ENCODE measurements at regions not wholly inside any gene's neighbourhood (a gene's known extent, or its start where the extent isn't known, plus 50 kb on each side); places are given as distances from the start of the nearest gene placed in this dataset.

- Mint-ChIP-seq H3K4me3 (no peak overlapping the region), H3K27me3 (ENCODE audit: insufficient read depth, low read depth) (no peaks in the 10 kb centered on the region), H3K4me1 (peaks cover 3% of the 10 kb centered on the region), H3K36me3 (no peaks in the 10 kb centered on the region), H3K9me3 (no peaks in the 10 kb centered on the region), H3K27ac (no peak overlapping the region)
- H3K36me3 ChIP-seq: no peaks in the 10 kb centered on the region
- H3K4me2 ChIP-seq: no peak overlapping the region
- no peak for DNase-seq (ENCODE audit: low spot score)
- no peaks in the 10 kb centered on the region for H3K79me2 ChIP-seq (ENCODE audit: low read depth)
- peaks cover 12% of the 10 kb centered on the region for H3F3A ChIP-seq (ENCODE audit: low read depth)
- H2AFZ ChIP-seq (replicated peaks): no peak overlapping the region
- H3K4me1 ChIP-seq: peaks cover 15% of the 10 kb centered on the region
- H3K9me3 ChIP-seq (ENCODE audit: low read depth): no peaks in the 10 kb centered on the region
- H3K27me3 ChIP-seq: no peaks in the 10 kb centered on the region
- no peak overlapping the region for H3K9ac ChIP-seq
- TF ChIP-seq EZH2 (IDR thresholded peaks at IDR 0.05): no peak
- no peak for TF ChIP-seq EZH2phosphoT487 (IDR thresholded peaks at IDR 0.05)
- TF ChIP-seq CTCF (IDR thresholded peaks at IDR 0.05): no peak
- no peak overlapping the region for H3K4me3 ChIP-seq
- no peaks in the 10 kb centered on the region for H4K20me1 ChIP-seq (ENCODE audit: low read depth)
- no peak overlapping the region for H3K27ac ChIP-seq
These were observed 88.1 kb upstream of the NAV3 start for GRCh38 chr12:77742631-77743030.

GRCh38 chr12:77741974-77742517, 88.6 kb upstream of the NAV3 start:
- H3F3A ChIP-seq (ENCODE audit: low read depth): peaks cover 12% of the 10 kb centered on the region
- peaks cover 3% of the 10 kb centered on the region for H3K4me1 Mint-ChIP-seq

GRCh38 chr12:77736219-77736965, 94.3 kb upstream of the NAV3 start:
- Mint-ChIP-seq H3K27me3 (ENCODE audit: insufficient read depth, low read depth) (no peaks in the 10 kb centered on the region), H3K36me3 (no peaks in the 10 kb centered on the region), H3K4me3 (no peak overlapping the region), H3K9me3 (no peaks in the 10 kb centered on the region), H3K27ac (no peak overlapping the region), H3K4me1 (no peaks in the 10 kb centered on the region)
- Histone ChIP-seq H3K36me3 (no peaks in the 10 kb centered on the region), H2AFZ (replicated peaks) (no peak overlapping the region), H3K27me3 (no peaks in the 10 kb centered on the region), H3K4me1 (peaks cover 28% of the 10 kb centered on the region), H3K9me3 (ENCODE audit: low read depth) (no peaks in the 10 kb centered on the region), H3K4me2 (no peak overlapping the region), H3K27ac (no peak overlapping the region), H4K20me1 (ENCODE audit: low read depth) (no peaks in the 10 kb centered on the region), H3K4me3 (no peak overlapping the region), H3K9ac (no peak overlapping the region), H3F3A (ENCODE audit: low read depth) (peaks cover 9% of the 10 kb centered on the region), H3K79me2 (ENCODE audit: low read depth) (no peaks in the 10 kb centered on the region)
- no peak for DNase-seq (ENCODE audit: low spot score)
- TF ChIP-seq EZH2phosphoT487 (IDR thresholded peaks at IDR 0.05) (no peak), CTCF (IDR thresholded peaks at IDR 0.05) (no peak), EZH2 (IDR thresholded peaks at IDR 0.05) (no peak)

More at GRCh38 chr12:77741974-77742517, 88.6 kb upstream of the NAV3 start:
- no peaks in the 10 kb centered on the region for H3K79me2 ChIP-seq (ENCODE audit: low read depth)
- no peaks in the 10 kb centered on the region for H3K27me3 ChIP-seq
- no peak overlapping the region for H3K27ac ChIP-seq
- H3K4me2 ChIP-seq: no peak overlapping the region
- no peak overlapping the region for H3K4me3 ChIP-seq
- no peaks in the 10 kb centered on the region for H4K20me1 ChIP-seq (ENCODE audit: low read depth)
- Mint-ChIP-seq H3K27me3 (ENCODE audit: insufficient read depth, low read depth) (no peaks in the 10 kb centered on the region), H3K27ac (no peak overlapping the region), H3K9me3 (no peaks in the 10 kb centered on the region), H3K4me3 (no peak overlapping the region), H3K36me3 (no peaks in the 10 kb centered on the region)
- peaks cover 15% of the 10 kb centered on the region for H3K4me1 ChIP-seq
- TF ChIP-seq CTCF (IDR thresholded peaks at IDR 0.05) (no peak), EZH2 (IDR thresholded peaks at IDR 0.05) (no peak), EZH2phosphoT487 (IDR thresholded peaks at IDR 0.05) (no peak)
- no peak for DNase-seq (ENCODE audit: low spot score)
- no peaks in the 10 kb centered on the region for H3K36me3 ChIP-seq
- no peak overlapping the region for H2AFZ ChIP-seq (replicated peaks)
- H3K9ac ChIP-seq: no peak overlapping the region
- no peaks in the 10 kb centered on the region for H3K9me3 ChIP-seq (ENCODE audit: low read depth)

Measured in neural progenitor cell (in vitro differentiated cells).